ENCODE measurements at regions not wholly inside any gene's neighbourhood (a gene's known extent, or its start where the extent isn't known, plus 50 kb on each side); places are given as distances from the start of the nearest gene placed in this dataset.

DNA sequence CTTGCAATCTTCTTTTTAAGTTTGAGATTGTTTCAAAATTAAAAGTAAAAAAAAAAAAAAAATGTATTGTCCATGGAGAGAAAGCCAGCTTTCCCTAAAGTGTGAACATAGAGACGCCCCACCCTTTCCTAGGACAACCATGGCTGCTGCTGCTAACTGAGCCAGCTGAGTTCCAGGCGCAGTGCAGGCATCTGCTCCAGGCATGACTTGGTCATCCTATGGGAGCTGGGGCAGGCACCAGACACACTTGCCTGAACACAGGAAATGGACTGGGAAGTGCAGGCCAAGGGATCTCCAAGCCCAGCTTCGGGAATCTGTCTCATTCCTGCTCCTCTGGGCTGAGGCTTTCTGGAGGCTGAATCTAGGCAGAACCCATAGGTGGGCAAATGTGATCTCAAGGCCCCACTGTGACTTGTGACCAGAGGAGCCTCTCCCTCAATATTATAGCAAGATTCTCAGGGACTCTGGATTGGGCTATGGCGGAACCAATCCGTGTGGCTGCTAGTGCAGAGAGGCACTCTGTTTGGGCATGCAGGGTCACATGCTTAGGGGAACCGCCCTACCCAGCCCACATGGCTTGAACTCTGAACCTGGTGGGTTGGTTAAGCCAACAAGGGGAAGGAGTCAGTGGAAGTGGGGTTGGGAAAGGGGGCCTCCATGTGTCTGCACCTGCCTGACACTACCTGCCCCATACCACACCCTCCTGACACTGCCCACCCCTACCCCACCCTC, 138.2 kb upstream of the CST7 start:
- H3K27ac ChIP-seq, result no peak overlapping the region
- ATAC-seq (no peak), DNase-seq (no peak), FAIRE-seq (no peak)
- H3K27me3 ChIP-seq, result no peaks in the 10 kb centered on the region
- no peaks in the 10 kb centered on the region for H3K36me3 ChIP-seq
- H3K4me3 ChIP-seq, result no peak overlapping the region
- WGBS, 2 donors, result 83 to 84% methylated on average over 6 of the region's 6 CpGs
- no peaks in the 10 kb centered on the region for H3K4me1 ChIP-seq
- intact Hi-C loops (cut with DNase I), result no loop called here
- TF ChIP-seq, protein P1, sequence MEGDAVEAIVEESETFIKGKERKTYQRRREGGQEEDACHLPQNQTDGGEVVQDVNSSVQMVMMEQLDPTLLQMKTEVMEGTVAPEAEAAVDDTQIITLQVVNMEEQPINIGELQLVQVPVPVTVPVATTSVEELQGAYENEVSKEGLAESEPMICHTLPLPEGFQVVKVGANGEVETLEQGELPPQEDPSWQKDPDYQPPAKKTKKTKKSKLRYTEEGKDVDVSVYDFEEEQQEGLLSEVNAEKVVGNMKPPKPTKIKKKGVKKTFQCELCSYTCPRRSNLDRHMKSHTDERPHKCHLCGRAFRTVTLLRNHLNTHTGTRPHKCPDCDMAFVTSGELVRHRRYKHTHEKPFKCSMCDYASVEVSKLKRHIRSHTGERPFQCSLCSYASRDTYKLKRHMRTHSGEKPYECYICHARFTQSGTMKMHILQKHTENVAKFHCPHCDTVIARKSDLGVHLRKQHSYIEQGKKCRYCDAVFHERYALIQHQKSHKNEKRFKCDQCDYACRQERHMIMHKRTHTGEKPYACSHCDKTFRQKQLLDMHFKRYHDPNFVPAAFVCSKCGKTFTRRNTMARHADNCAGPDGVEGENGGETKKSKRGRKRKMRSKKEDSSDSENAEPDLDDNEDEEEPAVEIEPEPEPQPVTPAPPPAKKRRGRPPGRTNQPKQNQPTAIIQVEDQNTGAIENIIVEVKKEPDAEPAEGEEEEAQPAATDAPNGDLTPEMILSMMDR (IDR thresholded peaks at IDR 0.05), result no peak
- no peaks in the 10 kb centered on the region for H3K9me3 ChIP-seq

DNA sequence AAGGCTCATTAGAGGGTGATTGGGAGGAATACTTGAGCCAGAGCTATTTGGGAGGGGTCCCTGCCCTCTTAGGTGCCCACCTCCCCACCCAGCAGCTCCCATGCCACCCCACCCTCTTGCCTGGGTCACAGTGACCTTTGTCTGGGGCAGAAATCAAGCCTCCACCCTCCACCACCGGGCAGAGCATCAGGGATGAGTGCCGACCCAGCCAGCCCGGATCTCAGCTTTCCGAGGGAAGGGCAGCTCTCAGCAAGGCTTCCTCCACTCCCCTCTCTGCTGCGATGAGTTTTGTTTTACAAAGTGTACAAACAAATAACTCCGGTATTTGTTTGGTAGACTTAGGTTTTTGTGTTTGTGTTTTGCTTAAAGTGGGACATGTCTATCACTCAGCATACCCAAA, 136.7 kb upstream of the CST7 start:
- Histone ChIP-seq H3K27me3 (no peaks in the 10 kb centered on the region), H3K9me3 (no peaks in the 10 kb centered on the region), H3K27ac (no peak overlapping the region), H3K4me1 (no peaks in the 10 kb centered on the region), H3K36me3 (no peaks in the 10 kb centered on the region), H3K4me3 (no peak overlapping the region)
- ATAC-seq (no peak), FAIRE-seq (no peak), DNase-seq (no peak)
- intact Hi-C loops (cut with DNase I), result no loop called here
- WGBS, 2 donors, result 36 to 48% methylated on average over 6 of the region's 6 CpGs
- TF ChIP-seq, protein P1 (IDR thresholded peaks at IDR 0.05), result no peak

DNA sequence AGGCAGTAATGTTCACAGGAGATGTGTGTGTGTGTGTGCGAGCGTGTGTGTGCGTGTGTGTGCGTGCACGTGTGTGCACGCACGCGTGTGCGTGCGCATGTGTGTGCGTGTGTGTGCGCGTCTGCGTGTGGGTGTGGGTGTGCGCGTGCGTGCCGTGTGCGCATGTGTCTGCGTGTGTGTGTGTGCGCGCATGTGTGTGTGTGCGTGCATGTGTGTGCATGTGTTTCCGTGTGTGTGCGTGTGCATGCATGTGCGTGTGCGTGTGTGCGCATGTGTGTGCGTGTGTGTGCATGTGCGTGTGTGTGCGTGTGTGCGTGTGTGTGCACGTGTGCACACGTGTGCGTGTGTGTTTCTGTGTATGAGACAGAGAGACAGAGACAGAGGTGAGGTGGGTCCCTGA, 136.0 kb upstream of the CST7 start:
- 81 to 88% methylated on average over 35 of the region's 35 CpGs for WGBS, 2 donors
- no peaks in the 10 kb centered on the region for H3K27me3 ChIP-seq
- TF ChIP-seq, protein P1 (IDR thresholded peaks at IDR 0.05), result no peak
- H3K4me3 ChIP-seq, result no peak overlapping the region
- DNase-seq, result no peak
- intact Hi-C loops (cut with DNase I), result no loop called here
- ATAC-seq, result no peak
- H3K9me3 ChIP-seq, result no peaks in the 10 kb centered on the region
- no peak overlapping the region for H3K27ac ChIP-seq
- FAIRE-seq, result no peak
- H3K36me3 ChIP-seq, result no peaks in the 10 kb centered on the region
- no peaks in the 10 kb centered on the region for H3K4me1 ChIP-seq

DNA sequence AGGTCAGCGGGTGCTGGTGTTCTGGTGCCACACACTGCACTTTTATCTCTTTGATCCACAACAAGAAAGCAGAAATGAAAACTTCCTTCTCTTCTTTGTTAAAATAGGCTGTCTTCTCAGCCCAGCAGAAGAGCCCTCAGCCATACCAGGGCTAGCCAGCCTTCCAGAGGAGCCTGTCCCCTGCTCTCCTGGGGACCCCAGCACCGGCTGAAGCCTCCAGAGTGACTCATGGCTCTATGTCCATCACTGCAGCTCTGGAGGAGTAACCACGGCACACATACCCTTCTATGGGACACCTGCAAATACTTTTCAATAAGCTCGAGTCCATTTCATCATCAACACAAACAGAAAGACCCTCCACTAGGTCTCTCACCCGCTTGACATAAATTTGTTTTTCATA, 135.6 kb upstream of the CST7 start:
- Histone ChIP-seq H3K4me3 (no peak overlapping the region), H3K4me1 (no peaks in the 10 kb centered on the region), H3K27ac (no peak overlapping the region), H3K9me3 (no peaks in the 10 kb centered on the region), H3K27me3 (no peaks in the 10 kb centered on the region), H3K36me3 (no peaks in the 10 kb centered on the region)
- intact Hi-C loops (cut with DNase I), result no loop called here
- WGBS, 2 donors, result 50 to 61% methylated on average over 5 of the region's 5 CpGs
- TF ChIP-seq, protein P1 (IDR thresholded peaks at IDR 0.05), result no peak
- no peak for DNase-seq
- ATAC-seq, result no peak
- no peak for FAIRE-seq

DNA sequence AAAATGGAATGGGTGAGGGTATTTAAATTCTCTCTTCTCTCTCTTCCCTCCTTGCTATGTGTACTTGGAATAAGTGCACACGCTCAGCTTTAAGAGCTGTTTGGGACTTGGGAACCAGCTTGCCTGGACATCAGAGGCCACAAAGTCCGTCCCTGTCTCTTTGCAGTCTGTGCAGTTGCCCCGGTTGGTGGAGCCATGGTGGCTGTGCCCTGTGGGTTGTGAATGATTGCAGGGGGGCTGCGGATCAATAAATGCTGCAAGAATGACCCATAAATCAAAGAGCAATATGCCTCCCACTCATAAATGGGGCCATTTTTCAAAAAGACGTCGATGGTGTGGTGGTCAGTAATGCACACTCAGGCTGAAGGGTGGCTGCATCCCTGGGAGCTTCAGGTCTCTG, 135.1 kb upstream of the CST7 start:
- Histone ChIP-seq H3K4me1 (no peaks in the 10 kb centered on the region), H3K27ac (no peak overlapping the region), H3K36me3 (no peaks in the 10 kb centered on the region), H3K27me3 (no peaks in the 10 kb centered on the region), H3K9me3 (no peaks in the 10 kb centered on the region), H3K4me3 (no peak overlapping the region)
- intact Hi-C loops (cut with DNase I), result no loop called here
- FAIRE-seq, result no peak
- no peak for DNase-seq
- TF ChIP-seq, protein P1 (IDR thresholded peaks at IDR 0.05), result no peak
- 34 to 36% methylated on average over 6 of the region's 6 CpGs for WGBS, 2 donors
- no peak for ATAC-seq
